Ovary (tissue), 7 donors: ENCODE measurements at regions not wholly inside any gene's neighbourhood (a gene's known extent, or its start where the extent isn't known, plus 50 kb on each side); places are given as distances from the start of the nearest gene placed in this dataset.

Source experiments
- DNase-seq, 5 donors: peaks; one replicate each; pipeline ENCODE4 v3.0.0-alpha.2; 2019 to 2020
- H3K27ac ChIP-seq, 2 donors: fragments of 200-600 bp; one replicate each; pipeline versions ENCODE4 v1.5.1 to v1.8.0; 2019 to 2022
- H3K27me3 ChIP-seq: fragments of 200-600 bp; one replicate; pipeline ENCODE4 v1.8.0; 2022
- H3K36me3 ChIP-seq: fragments of 200-600 bp; sonication (generic); one replicate; pipeline ENCODE4 v1.5.1; 2019
- H3K4me1 ChIP-seq: one replicate; pipeline ENCODE4 v1.8.1; 2013; ENCODE audit warnings: mild to moderate bottlenecking, moderate library complexity; ENCODE audit not compliant: insufficient read depth
- H3K4me3 ChIP-seq: fragments of 200-600 bp; sonication (generic); one replicate; pipeline ENCODE4 v1.5.1; 2017
- H3K9me3 ChIP-seq, 2 donors: fragments of 200-600 bp in 1 of 2; sonication (generic) in 1 of 2; one replicate each; pipeline versions ENCODE4 v1.5.1 to v1.8.1; 2013 to 2019; ENCODE audit warnings: mild to moderate bottlenecking in 1 of 2, moderate library complexity in 1 of 2
- EP300 ChIP-seq: sonication (generic); formaldehyde crosslinking; IDR thresholded peaks from one replicate; pipeline ENCODE4 v1.6.1; 2017; ENCODE audit warnings: antibody characterized with exemption
- POLR2A ChIP-seq: fragments of 450-650 bp; IDR thresholded peaks from one replicate; pipeline ENCODE4 v1.6.1; 2017; ENCODE audit warnings: antibody characterized with exemption, mild to moderate bottlenecking, moderate library complexity
- WGBS, 3 donors: extraction: QIAGEN DNeasy Blood & Tissue Kit in 1 of 3; methylation state at CpG; one replicate each; pipeline versions ENCODE4 v1.1.5 to v1.1.7; 2013 to 2017; 5-methylcytosine and 5-hydroxymethylcytosine counted together
- intact Hi-C, 4 donors: fragments of 100-400 bp; cut with DNase I; formaldehyde crosslinking; loops; one replicate each; pipeline versions ENCODE4 v1.11.0 to v1.15.1; 2022 to 2023
- TF ChIP-seq, protein P1 (sequence below), 3 donors: fragments of 450-650 bp in 2 of 3; fragments of 200-600 bp in 1 of 3; IDR thresholded peaks; one replicate each; pipeline versions ENCODE4 v1.5.1 to v1.8.0; 2016 to 2022; ENCODE audit warnings: antibody characterized with exemption in 3 of 3, mild to moderate bottlenecking in 1 of 3
- donor health status: DM: no; HTN: no; CAD: no; lungs with moderate emphysema.
- donor health status: DM: no; HTN: no; CAD: no.
- donor health status: Bipolar disorder and iron deficiency.
- donor health status: DM: no; HTN: no; CAD: no.
- donor health status: DM: yes; HTN: yes; CAD: no.

DNA sequence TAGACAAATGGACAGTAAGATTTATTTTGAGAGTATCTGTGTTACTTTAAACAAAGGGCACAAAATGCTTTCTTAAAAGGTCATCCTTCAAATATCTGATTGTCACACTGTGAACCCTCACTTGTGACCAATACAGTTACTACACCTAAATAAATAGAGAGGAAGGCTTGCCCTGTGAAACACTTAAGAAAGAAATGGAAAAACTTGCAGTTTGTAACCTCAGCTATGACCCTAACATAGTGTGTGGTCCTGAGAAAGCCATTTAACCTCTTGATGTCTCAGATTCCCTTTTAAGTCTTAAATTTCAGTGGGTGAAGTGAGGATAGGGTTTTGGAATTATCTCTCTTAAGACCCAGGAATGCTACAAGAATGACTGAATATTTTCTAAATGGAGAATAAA lies 126.7 kb upstream of the SLC27A6 start:
- Histone ChIP-seq H3K27me3 (no peaks in the 10 kb centered on the region), H3K27ac (no peak overlapping the region), H3K4me3 (no peak overlapping the region), H3K36me3 (no peaks in the 10 kb centered on the region), H3K9me3 (no peaks in the 10 kb centered on the region), H3K4me1 (no peaks in the 10 kb centered on the region)
- no peak for DNase-seq
- intact Hi-C loops = no loop called here
- TF ChIP-seq POLR2A (no peak), EP300 (no peak)
- TF ChIP-seq, protein P1, sequence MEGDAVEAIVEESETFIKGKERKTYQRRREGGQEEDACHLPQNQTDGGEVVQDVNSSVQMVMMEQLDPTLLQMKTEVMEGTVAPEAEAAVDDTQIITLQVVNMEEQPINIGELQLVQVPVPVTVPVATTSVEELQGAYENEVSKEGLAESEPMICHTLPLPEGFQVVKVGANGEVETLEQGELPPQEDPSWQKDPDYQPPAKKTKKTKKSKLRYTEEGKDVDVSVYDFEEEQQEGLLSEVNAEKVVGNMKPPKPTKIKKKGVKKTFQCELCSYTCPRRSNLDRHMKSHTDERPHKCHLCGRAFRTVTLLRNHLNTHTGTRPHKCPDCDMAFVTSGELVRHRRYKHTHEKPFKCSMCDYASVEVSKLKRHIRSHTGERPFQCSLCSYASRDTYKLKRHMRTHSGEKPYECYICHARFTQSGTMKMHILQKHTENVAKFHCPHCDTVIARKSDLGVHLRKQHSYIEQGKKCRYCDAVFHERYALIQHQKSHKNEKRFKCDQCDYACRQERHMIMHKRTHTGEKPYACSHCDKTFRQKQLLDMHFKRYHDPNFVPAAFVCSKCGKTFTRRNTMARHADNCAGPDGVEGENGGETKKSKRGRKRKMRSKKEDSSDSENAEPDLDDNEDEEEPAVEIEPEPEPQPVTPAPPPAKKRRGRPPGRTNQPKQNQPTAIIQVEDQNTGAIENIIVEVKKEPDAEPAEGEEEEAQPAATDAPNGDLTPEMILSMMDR (IDR thresholded peaks at IDR 0.05) = no peak

DNA sequence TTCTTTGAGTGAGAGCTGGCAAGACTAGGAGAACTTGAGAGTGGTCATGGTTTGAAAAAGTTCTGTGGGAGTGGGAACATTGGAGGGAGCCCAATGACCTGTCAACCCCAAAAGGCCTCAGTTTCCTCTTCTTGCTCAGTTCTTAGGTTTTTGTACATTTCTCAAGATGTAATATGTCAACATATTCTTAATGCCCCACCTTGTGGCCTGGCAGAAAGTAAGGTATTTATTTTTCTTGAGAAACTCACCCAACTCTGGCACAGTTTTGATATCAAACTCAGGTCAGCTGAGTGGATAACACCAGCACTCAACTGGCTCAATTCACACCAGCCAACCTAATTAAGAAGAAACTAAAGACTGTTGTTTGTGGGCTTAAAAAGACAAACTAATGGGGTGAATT lies 123.0 kb upstream of the SLC27A6 start:
- no peak for DNase-seq
- intact Hi-C loops = no loop called here
- Histone ChIP-seq H3K4me3 (no peak overlapping the region), H3K9me3 (no peaks in the 10 kb centered on the region), H3K4me1 (no peaks in the 10 kb centered on the region), H3K36me3 (no peaks in the 10 kb centered on the region), H3K27me3 (no peaks in the 10 kb centered on the region), H3K27ac (no peak overlapping the region)
- TF ChIP-seq EP300 (no peak), POLR2A (no peak)
- TF ChIP-seq, protein P1 (IDR thresholded peaks at IDR 0.05) = no peak

DNA sequence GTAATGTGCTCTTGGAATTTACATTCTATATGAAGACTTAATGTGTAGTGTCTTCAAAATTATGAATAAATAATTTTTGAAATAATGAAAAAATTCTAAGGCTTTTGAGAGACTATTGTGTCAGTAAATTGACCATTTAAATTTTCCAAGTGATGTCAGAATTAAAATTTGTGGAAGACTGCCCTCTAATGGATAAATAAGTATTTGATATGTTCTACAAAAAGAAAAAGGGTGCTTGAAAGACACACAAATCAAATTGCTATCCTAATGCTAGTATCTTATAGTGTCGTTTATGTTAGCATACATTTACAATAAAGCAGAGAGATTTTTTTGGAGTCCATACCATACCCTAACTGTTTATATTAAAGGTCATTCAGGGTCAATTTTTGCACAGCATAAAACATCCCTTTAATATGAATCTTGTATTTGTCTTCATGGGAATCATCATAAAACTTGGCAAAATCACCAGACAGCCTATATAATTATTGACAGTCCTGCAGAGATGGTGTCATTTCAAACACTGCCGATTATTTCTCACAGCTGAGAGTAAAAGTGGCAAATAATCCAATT lies 120.8 kb upstream of the SLC27A6 start:
- no peak overlapping the region for H3K27ac ChIP-seq
- TF ChIP-seq, protein P1 (IDR thresholded peaks at IDR 0.05) = no peak
- TF ChIP-seq POLR2A (no peak), EP300 (no peak)
- 31 to 38% (median 33%) methylated on average over 2 of the region's 2 CpGs for WGBS, 3 donors
- H3K4me1 ChIP-seq = no peaks in the 10 kb centered on the region
- DNase-seq = no peak
- H3K4me3 ChIP-seq = no peak overlapping the region
- no peaks in the 10 kb centered on the region for H3K27me3 ChIP-seq
- intact Hi-C loops = no loop called here
- no peaks in the 10 kb centered on the region for H3K9me3 ChIP-seq
- no peaks in the 10 kb centered on the region for H3K36me3 ChIP-seq

DNA sequence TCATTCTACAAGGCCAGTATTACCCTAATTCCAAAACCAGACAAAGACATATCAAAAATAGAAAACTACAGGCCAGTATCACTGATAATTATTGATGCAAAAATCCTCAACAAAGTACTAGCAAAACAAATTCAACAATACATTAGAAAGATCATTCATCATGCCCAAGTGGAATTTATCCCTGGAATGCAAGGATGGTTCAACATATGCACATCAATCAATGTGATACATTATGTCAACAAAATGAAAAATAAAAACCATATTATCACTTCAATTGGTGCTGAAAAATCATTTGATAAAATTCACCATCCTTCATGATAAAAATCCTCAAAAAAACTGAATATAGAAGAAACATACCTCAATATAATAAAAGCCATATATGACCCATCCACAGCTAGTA lies 115.2 kb upstream of the SLC27A6 start:
- no peak for DNase-seq
- Histone ChIP-seq H3K27ac (no peak overlapping the region), H3K4me1 (no peaks in the 10 kb centered on the region), H3K9me3 (no peaks in the 10 kb centered on the region), H3K27me3 (no peaks in the 10 kb centered on the region), H3K36me3 (no peaks in the 10 kb centered on the region), H3K4me3 (no peak overlapping the region)
- TF ChIP-seq, protein P1 (IDR thresholded peaks at IDR 0.05) = no peak
- TF ChIP-seq POLR2A (no peak), EP300 (no peak)
- intact Hi-C loops = no loop called here

DNA sequence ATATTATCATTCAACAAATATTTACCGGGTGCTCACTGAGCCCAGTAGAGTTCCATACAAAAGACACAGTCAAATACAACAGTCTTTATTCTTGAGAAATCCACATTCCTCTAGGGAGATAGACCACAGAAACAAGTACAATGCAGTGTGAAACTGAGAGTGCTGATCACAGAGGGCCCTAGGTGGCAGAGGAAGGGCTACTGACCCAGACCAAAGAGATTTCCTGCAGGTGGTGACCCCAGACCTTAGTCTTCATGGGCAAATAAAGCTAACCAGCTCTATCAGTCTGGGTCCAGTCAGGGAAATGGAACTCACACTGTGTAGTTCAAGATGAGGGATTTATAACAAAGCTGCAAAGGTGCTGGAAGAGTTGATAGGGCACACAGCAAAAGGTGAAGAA lies 110.4 kb upstream of the SLC27A6 start:
- Histone ChIP-seq H3K27me3 (no peaks in the 10 kb centered on the region), H3K4me1 (no peaks in the 10 kb centered on the region), H3K4me3 (no peak overlapping the region), H3K36me3 (no peaks in the 10 kb centered on the region), H3K27ac (no peak overlapping the region), H3K9me3 (no peaks in the 10 kb centered on the region)
- no peak for TF ChIP-seq EP300
- TF ChIP-seq POLR2A = no peak
- TF ChIP-seq, protein P1 (IDR thresholded peaks at IDR 0.05) = no peak
- 89 to 97% (median 90%) methylated on average over 1 of the region's 1 CpG for WGBS, 3 donors
- intact Hi-C loops = no loop called here
- DNase-seq = no peak
